ENCODE measurements at regions not wholly inside any gene's neighbourhood (a gene's known extent, or its start where the extent isn't known, plus 50 kb on each side); places are given as distances from the start of the nearest gene placed in this dataset.

- no peaks in the 10 kb centered on the region for H3K27me3 ChIP-seq (ENCODE audit: control insufficient read depth in 1 of 2, insufficient read depth in 2 of 2, low read length in 2 of 2)
- H3K4me1 ChIP-seq (ENCODE audit: control insufficient read depth in 2 of 2, insufficient read depth in 2 of 2, low read length in 1 of 2): no peaks in the 10 kb centered on the region
- H3K4me3 ChIP-seq (ENCODE audit: low read depth in 1 of 2, low read length in 2 of 2): no peak overlapping the region
- H3K9me3 ChIP-seq (ENCODE audit: control insufficient read depth in 2 of 2, insufficient read depth in 1 of 2, low read depth in 1 of 2, low read length in 1 of 2): no peaks in the 10 kb centered on the region
- no peaks in the 10 kb centered on the region for H3K36me3 ChIP-seq (ENCODE audit: control insufficient read depth in 2 of 2, insufficient read depth in 2 of 2, low read length in 1 of 2)
- 83 to 90% methylated on average over 4 of the region's 4 CpGs for WGBS, 2 donors
- H3K27ac ChIP-seq (ENCODE audit: low read depth in 2 of 2, low read length in 1 of 2): no peak overlapping the region
These were observed 523.5 kb upstream of the ZNF608 start for GRCh38 chr5:125269926-125270325.

- no peak overlapping the region for H3K4me3 ChIP-seq (ENCODE audit: low read depth in 1 of 2, low read length in 2 of 2)
- no peaks in the 10 kb centered on the region for H3K4me1 ChIP-seq (ENCODE audit: control insufficient read depth in 2 of 2, insufficient read depth in 2 of 2, low read length in 1 of 2)
- H3K27me3 ChIP-seq (ENCODE audit: control insufficient read depth in 1 of 2, insufficient read depth in 2 of 2, low read length in 2 of 2): no peaks in the 10 kb centered on the region
- H3K9me3 ChIP-seq (ENCODE audit: control insufficient read depth in 2 of 2, insufficient read depth in 1 of 2, low read depth in 1 of 2, low read length in 1 of 2): no peaks in the 10 kb centered on the region
- H3K27ac ChIP-seq (ENCODE audit: low read depth in 2 of 2, low read length in 1 of 2): no peak overlapping the region
- WGBS, 2 donors: 82 to 84% methylated on average over 4 of the region's 4 CpGs
- no peaks in the 10 kb centered on the region for H3K36me3 ChIP-seq (ENCODE audit: control insufficient read depth in 2 of 2, insufficient read depth in 2 of 2, low read length in 1 of 2)
These were observed 525.9 kb upstream of the ZNF608 start for GRCh38 chr5:125272357-125272756.

GRCh38 chr5:125274211-125274610 lies 527.8 kb upstream of the ZNF608 start:
- Histone ChIP-seq H3K27me3 (ENCODE audit: control insufficient read depth in 1 of 2, insufficient read depth in 2 of 2, low read length in 2 of 2) (no peaks in the 10 kb centered on the region), H3K4me3 (ENCODE audit: low read depth in 1 of 2, low read length in 2 of 2) (no peak overlapping the region), H3K9me3 (ENCODE audit: control insufficient read depth in 2 of 2, insufficient read depth in 1 of 2, low read depth in 1 of 2, low read length in 1 of 2) (no peaks in the 10 kb centered on the region), H3K4me1 (ENCODE audit: control insufficient read depth in 2 of 2, insufficient read depth in 2 of 2, low read length in 1 of 2) (no peaks in the 10 kb centered on the region), H3K27ac (ENCODE audit: low read depth in 2 of 2, low read length in 1 of 2) (no peak overlapping the region), H3K36me3 (ENCODE audit: control insufficient read depth in 2 of 2, insufficient read depth in 2 of 2, low read length in 1 of 2) (no peaks in the 10 kb centered on the region)
- WGBS, 2 donors: 44 to 45% methylated on average over 1 of the region's 1 CpG

- H3K27ac ChIP-seq (ENCODE audit: low read depth in 2 of 2, low read length in 1 of 2): no peak overlapping the region
- H3K4me1 ChIP-seq (ENCODE audit: control insufficient read depth in 2 of 2, insufficient read depth in 2 of 2, low read length in 1 of 2): no peaks in the 10 kb centered on the region
- WGBS, 2 donors: 31 to 46% methylated on average over 1 of the region's 1 CpG
- no peaks in the 10 kb centered on the region for H3K9me3 ChIP-seq (ENCODE audit: control insufficient read depth in 2 of 2, insufficient read depth in 1 of 2, low read depth in 1 of 2, low read length in 1 of 2)
- H3K4me3 ChIP-seq (ENCODE audit: low read depth in 1 of 2, low read length in 2 of 2): no peak overlapping the region
- no peaks in the 10 kb centered on the region for H3K27me3 ChIP-seq (ENCODE audit: control insufficient read depth in 1 of 2, insufficient read depth in 2 of 2, low read length in 2 of 2)
- H3K36me3 ChIP-seq (ENCODE audit: control insufficient read depth in 2 of 2, insufficient read depth in 2 of 2, low read length in 1 of 2): no peaks in the 10 kb centered on the region
These were observed 528.7 kb upstream of the ZNF608 start for GRCh38 chr5:125274938-125275724.

- H3K4me1 ChIP-seq (ENCODE audit: control insufficient read depth in 2 of 2, insufficient read depth in 2 of 2, low read length in 1 of 2): no peaks in the 10 kb centered on the region
- no peaks in the 10 kb centered on the region for H3K27me3 ChIP-seq (ENCODE audit: control insufficient read depth in 1 of 2, insufficient read depth in 2 of 2, low read length in 2 of 2)
- no peak overlapping the region for H3K4me3 ChIP-seq (ENCODE audit: low read depth in 1 of 2, low read length in 2 of 2)
- H3K9me3 ChIP-seq (ENCODE audit: control insufficient read depth in 2 of 2, insufficient read depth in 1 of 2, low read depth in 1 of 2, low read length in 1 of 2): no peaks in the 10 kb centered on the region
- H3K36me3 ChIP-seq (ENCODE audit: control insufficient read depth in 2 of 2, insufficient read depth in 2 of 2, low read length in 1 of 2): no peaks in the 10 kb centered on the region
- no peak overlapping the region for H3K27ac ChIP-seq (ENCODE audit: low read depth in 2 of 2, low read length in 1 of 2)
- WGBS, 2 donors: 74 to 84% methylated on average over 3 of the region's 3 CpGs
These were observed 529.3 kb upstream of the ZNF608 start for GRCh38 chr5:125275725-125276090.

- H3K27me3 ChIP-seq (ENCODE audit: control insufficient read depth in 1 of 2, insufficient read depth in 2 of 2, low read length in 2 of 2): no peaks in the 10 kb centered on the region
- H3K36me3 ChIP-seq (ENCODE audit: control insufficient read depth in 2 of 2, insufficient read depth in 2 of 2, low read length in 1 of 2): no peaks in the 10 kb centered on the region
- H3K4me3 ChIP-seq (ENCODE audit: low read depth in 1 of 2, low read length in 2 of 2): no peak overlapping the region
- 89 to 90% methylated on average over 2 of the region's 2 CpGs for WGBS, 2 donors
- H3K4me1 ChIP-seq (ENCODE audit: control insufficient read depth in 2 of 2, insufficient read depth in 2 of 2, low read length in 1 of 2): no peaks in the 10 kb centered on the region
- H3K27ac ChIP-seq (ENCODE audit: low read depth in 2 of 2, low read length in 1 of 2): no peak overlapping the region
- H3K9me3 ChIP-seq (ENCODE audit: control insufficient read depth in 2 of 2, insufficient read depth in 1 of 2, low read depth in 1 of 2, low read length in 1 of 2): no peaks in the 10 kb centered on the region
These were observed 529.7 kb upstream of the ZNF608 start for GRCh38 chr5:125276096-125276495.

- H3K27me3 ChIP-seq (ENCODE audit: control insufficient read depth in 1 of 2, insufficient read depth in 2 of 2, low read length in 2 of 2): no peaks in the 10 kb centered on the region
- H3K4me1 ChIP-seq (ENCODE audit: control insufficient read depth in 2 of 2, insufficient read depth in 2 of 2, low read length in 1 of 2): no peaks in the 10 kb centered on the region
- H3K27ac ChIP-seq (ENCODE audit: low read depth in 2 of 2, low read length in 1 of 2): no peak overlapping the region
- H3K4me3 ChIP-seq (ENCODE audit: low read depth in 1 of 2, low read length in 2 of 2): no peak overlapping the region
- H3K36me3 ChIP-seq (ENCODE audit: control insufficient read depth in 2 of 2, insufficient read depth in 2 of 2, low read length in 1 of 2): no peaks in the 10 kb centered on the region
- 74 to 76% methylated on average over 3 of the region's 3 CpGs for WGBS, 2 donors
- no peaks in the 10 kb centered on the region for H3K9me3 ChIP-seq (ENCODE audit: control insufficient read depth in 2 of 2, insufficient read depth in 1 of 2, low read depth in 1 of 2, low read length in 1 of 2)
These were observed 531.2 kb upstream of the ZNF608 start for GRCh38 chr5:125277494-125278154.

- Histone ChIP-seq H3K4me3 (ENCODE audit: low read depth in 1 of 2, low read length in 2 of 2) (no peak overlapping the region), H3K9me3 (ENCODE audit: control insufficient read depth in 2 of 2, insufficient read depth in 1 of 2, low read depth in 1 of 2, low read length in 1 of 2) (no peaks in the 10 kb centered on the region), H3K27ac (ENCODE audit: low read depth in 2 of 2, low read length in 1 of 2) (no peak overlapping the region), H3K36me3 (ENCODE audit: control insufficient read depth in 2 of 2, insufficient read depth in 2 of 2, low read length in 1 of 2) (no peaks in the 10 kb centered on the region), H3K4me1 (ENCODE audit: control insufficient read depth in 2 of 2, insufficient read depth in 2 of 2, low read length in 1 of 2) (no peaks in the 10 kb centered on the region), H3K27me3 (ENCODE audit: control insufficient read depth in 1 of 2, insufficient read depth in 2 of 2, low read length in 2 of 2) (no peaks in the 10 kb centered on the region)
- WGBS, 2 donors: 90 to 93% methylated on average over 2 of the region's 2 CpGs
These were observed 532.3 kb upstream of the ZNF608 start for GRCh38 chr5:125278711-125279110.

- Histone ChIP-seq H3K36me3 (ENCODE audit: control insufficient read depth in 2 of 2, insufficient read depth in 2 of 2, low read length in 1 of 2) (no peaks in the 10 kb centered on the region), H3K27ac (ENCODE audit: low read depth in 2 of 2, low read length in 1 of 2) (no peak overlapping the region), H3K27me3 (ENCODE audit: control insufficient read depth in 1 of 2, insufficient read depth in 2 of 2, low read length in 2 of 2) (no peaks in the 10 kb centered on the region), H3K4me1 (ENCODE audit: control insufficient read depth in 2 of 2, insufficient read depth in 2 of 2, low read length in 1 of 2) (no peaks in the 10 kb centered on the region), H3K9me3 (ENCODE audit: control insufficient read depth in 2 of 2, insufficient read depth in 1 of 2, low read depth in 1 of 2, low read length in 1 of 2) (no peaks in the 10 kb centered on the region), H3K4me3 (ENCODE audit: low read depth in 1 of 2, low read length in 2 of 2) (no peak overlapping the region)
These were observed 535.2 kb upstream of the ZNF608 start for GRCh38 chr5:125281667-125282066.

- WGBS, 2 donors: 52 to 68% methylated on average over 2 of the region's 2 CpGs
These were observed 536.9 kb upstream of the ZNF608 start for GRCh38 chr5:125283372-125283771.

More at GRCh38 chr5:125283372-125283771, 536.9 kb upstream of the ZNF608 start:
- Histone ChIP-seq H3K4me1 (ENCODE audit: control insufficient read depth in 2 of 2, insufficient read depth in 2 of 2, low read length in 1 of 2) (no peaks in the 10 kb centered on the region), H3K9me3 (ENCODE audit: control insufficient read depth in 2 of 2, insufficient read depth in 1 of 2, low read depth in 1 of 2, low read length in 1 of 2) (no peaks in the 10 kb centered on the region), H3K27me3 (ENCODE audit: control insufficient read depth in 1 of 2, insufficient read depth in 2 of 2, low read length in 2 of 2) (no peaks in the 10 kb centered on the region), H3K36me3 (ENCODE audit: control insufficient read depth in 2 of 2, insufficient read depth in 2 of 2, low read length in 1 of 2) (no peaks in the 10 kb centered on the region), H3K27ac (ENCODE audit: low read depth in 2 of 2, low read length in 1 of 2) (no peak overlapping the region), H3K4me3 (ENCODE audit: low read depth in 1 of 2, low read length in 2 of 2) (no peak overlapping the region)

All from esophagus (tissue), 2 donors.